Panc1 (cell line): ENCODE measurements at regions not wholly inside any gene's neighbourhood (a gene's known extent, or its start where the extent isn't known, plus 50 kb on each side); places are given as distances from the start of the nearest gene placed in this dataset.

Experiments used
- POLR2AphosphoS5 ChIP-seq: IDR thresholded peaks from 2 replicates; pipeline ENCODE4 v1.6.1; 2012; ENCODE audit warnings: mild to moderate bottlenecking, low read depth, low read length, moderate library complexity
- SIN3A ChIP-seq: IDR thresholded peaks from 2 replicates; pipeline ENCODE4 v1.6.1; 2012; ENCODE audit warnings: low read depth, mild to moderate bottlenecking, low read length, moderate library complexity, borderline replicate concordance; ENCODE audit not compliant: insufficient read depth
- TCF7L2 ChIP-seq: IDR thresholded peaks from 2 replicates; pipeline ENCODE4 v1.6.1; 2011; ENCODE audit warnings: mild to moderate bottlenecking, low read depth, low read length, inconsistent platforms
- TF ChIP-seq, protein P1 (sequence below): fragments of 450-650 bp; IDR thresholded peaks from 2 replicates; pipeline ENCODE4 v1.5.1; 2017; ENCODE audit warnings: mild to moderate bottlenecking
- TF ChIP-seq, protein P2 (sequence below), 2 experiments: IDR thresholded peaks; 2 replicates each; pipeline ENCODE4 v1.6.1; 2011 to 2012; ENCODE audit warnings: low read depth in 2 of 2, control low read depth in 1 of 2, low read length in 1 of 2, mild to moderate bottlenecking in 1 of 2, moderate library complexity in 1 of 2; ENCODE audit not compliant: insufficient read depth in 1 of 2

DNA sequence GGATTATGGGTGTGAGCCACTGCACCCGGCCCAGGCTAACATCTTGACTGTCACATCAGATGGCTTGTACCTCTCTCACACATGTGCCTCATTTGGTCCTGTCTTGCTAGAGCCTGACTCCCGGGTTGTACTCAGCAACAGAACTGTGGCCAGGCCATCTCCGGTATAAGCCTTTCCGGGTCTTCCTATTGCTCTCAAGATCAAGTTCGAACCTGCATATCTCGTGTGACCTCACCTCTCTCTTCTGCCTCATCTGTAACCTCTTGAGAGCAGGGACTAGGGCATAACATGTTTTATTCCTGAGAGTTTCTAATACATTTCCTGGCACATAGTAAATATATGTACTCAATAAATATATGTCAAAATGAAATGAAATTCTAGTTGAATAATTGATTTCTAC, 114.0 kb downstream of the ACAA2 start:
- TF ChIP-seq, protein P1, sequence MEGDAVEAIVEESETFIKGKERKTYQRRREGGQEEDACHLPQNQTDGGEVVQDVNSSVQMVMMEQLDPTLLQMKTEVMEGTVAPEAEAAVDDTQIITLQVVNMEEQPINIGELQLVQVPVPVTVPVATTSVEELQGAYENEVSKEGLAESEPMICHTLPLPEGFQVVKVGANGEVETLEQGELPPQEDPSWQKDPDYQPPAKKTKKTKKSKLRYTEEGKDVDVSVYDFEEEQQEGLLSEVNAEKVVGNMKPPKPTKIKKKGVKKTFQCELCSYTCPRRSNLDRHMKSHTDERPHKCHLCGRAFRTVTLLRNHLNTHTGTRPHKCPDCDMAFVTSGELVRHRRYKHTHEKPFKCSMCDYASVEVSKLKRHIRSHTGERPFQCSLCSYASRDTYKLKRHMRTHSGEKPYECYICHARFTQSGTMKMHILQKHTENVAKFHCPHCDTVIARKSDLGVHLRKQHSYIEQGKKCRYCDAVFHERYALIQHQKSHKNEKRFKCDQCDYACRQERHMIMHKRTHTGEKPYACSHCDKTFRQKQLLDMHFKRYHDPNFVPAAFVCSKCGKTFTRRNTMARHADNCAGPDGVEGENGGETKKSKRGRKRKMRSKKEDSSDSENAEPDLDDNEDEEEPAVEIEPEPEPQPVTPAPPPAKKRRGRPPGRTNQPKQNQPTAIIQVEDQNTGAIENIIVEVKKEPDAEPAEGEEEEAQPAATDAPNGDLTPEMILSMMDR = no peak
- TF ChIP-seq POLR2AphosphoS5 (no peak), TCF7L2 (no peak), SIN3A (no peak)
- TF ChIP-seq, protein P2, sequence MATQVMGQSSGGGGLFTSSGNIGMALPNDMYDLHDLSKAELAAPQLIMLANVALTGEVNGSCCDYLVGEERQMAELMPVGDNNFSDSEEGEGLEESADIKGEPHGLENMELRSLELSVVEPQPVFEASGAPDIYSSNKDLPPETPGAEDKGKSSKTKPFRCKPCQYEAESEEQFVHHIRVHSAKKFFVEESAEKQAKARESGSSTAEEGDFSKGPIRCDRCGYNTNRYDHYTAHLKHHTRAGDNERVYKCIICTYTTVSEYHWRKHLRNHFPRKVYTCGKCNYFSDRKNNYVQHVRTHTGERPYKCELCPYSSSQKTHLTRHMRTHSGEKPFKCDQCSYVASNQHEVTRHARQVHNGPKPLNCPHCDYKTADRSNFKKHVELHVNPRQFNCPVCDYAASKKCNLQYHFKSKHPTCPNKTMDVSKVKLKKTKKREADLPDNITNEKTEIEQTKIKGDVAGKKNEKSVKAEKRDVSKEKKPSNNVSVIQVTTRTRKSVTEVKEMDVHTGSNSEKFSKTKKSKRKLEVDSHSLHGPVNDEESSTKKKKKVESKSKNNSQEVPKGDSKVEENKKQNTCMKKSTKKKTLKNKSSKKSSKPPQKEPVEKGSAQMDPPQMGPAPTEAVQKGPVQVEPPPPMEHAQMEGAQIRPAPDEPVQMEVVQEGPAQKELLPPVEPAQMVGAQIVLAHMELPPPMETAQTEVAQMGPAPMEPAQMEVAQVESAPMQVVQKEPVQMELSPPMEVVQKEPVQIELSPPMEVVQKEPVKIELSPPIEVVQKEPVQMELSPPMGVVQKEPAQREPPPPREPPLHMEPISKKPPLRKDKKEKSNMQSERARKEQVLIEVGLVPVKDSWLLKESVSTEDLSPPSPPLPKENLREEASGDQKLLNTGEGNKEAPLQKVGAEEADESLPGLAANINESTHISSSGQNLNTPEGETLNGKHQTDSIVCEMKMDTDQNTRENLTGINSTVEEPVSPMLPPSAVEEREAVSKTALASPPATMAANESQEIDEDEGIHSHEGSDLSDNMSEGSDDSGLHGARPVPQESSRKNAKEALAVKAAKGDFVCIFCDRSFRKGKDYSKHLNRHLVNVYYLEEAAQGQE (IDR thresholded peaks at IDR 0.05; ENCODE audit: insufficient read depth in 1 of 2, low read depth in 2 of 2, low read length in 1 of 2) = no peak
